Stimulated activated CD8-positive, alpha-beta memory T cell treated with anti-CD3 and anti-CD28 coated beads, Interleukin-2, amount 100 ng/mL, for 48 hours (primary cell): ENCODE measurements at regions not wholly inside any gene's neighbourhood (a gene's known extent, or its start where the extent isn't known, plus 50 kb on each side); places are given as distances from the start of the nearest gene placed in this dataset.

ENCODE experiments used
- DNase-seq, 2 donors: peaks; one replicate each; pipeline ENCODE4 v3.0.0-alpha.2; 2020; ENCODE audit warnings: low read depth in 2 of 2

DNA sequence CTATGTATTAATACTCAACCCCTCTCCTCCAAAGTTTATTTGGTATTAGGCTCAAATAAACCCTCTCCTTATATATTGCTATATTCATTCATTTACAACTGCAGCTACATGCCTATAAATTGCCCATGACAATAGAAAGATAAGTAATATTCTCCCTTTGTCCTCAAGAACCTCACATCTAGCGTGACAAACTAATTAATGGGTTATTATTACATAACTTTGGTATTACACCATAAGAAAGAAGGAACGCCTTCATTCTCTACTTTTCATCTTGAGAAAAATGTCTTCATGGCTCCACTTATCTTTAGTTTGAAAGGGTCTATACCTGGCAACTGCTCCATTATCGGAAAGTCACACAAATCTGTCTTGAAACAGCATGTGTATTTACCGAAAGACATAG lies 157.7 kb upstream of the RASGEF1B start:
- DNase-seq = no peak

DNA sequence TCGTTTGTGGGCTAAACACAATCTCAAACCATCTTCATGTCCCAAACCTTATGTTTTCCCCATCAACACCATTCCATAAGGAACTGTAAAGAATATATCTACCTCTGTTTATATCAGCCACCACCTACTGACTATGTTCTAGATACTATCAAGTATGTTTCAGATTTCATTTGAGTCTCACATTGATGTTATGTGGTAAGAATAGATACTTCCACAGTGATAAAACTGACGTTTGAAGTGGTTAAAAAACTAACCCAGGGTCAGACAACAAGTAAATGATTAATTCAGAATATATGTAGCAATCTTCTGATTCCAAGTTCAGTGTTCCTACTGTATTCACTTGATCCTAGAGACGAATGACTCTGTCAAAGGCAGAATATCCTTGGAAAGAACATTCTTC lies 156.8 kb upstream of the RASGEF1B start:
- DNase-seq = no peak

DNA sequence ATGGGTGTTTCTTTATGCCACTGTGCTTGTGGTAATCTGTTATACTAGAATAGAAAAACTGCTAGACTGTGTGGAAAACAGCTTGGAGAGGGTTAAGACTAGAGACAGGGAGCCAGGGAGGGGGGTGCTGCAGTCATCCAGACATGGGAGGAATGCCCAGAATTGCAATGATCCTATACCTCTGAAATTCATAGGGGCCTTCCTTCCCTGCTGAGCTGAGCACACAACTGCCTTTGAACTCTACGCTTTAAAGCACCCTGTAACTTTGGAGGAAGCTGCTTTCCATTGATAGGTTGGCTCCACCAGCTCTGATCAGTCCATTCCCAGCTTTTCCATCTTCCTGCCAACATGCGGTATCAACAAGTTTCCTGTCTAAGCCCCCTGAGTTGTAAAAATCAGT lies 155.9 kb upstream of the RASGEF1B start:
- no peak for DNase-seq

DNA sequence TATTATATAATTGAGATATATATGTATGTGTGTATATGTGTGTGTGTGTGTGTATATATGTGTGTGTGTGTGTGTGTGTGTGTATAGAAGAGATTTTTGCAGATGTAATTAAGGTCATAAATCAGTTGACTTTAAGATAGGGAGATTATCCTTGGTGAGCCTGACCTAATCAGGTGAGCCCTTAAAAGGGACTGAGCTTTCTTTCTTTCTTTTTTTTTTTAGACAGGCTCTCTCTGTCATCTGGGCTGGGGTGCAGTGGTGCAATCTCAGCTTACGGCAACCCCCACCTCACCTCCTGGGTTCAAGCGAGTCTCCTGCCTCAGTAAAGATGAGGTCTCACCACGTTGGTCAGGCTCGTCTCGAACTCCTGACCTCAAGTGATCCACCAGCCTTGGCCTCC lies 155.1 kb upstream of the RASGEF1B start:
- no peak for DNase-seq

DNA sequence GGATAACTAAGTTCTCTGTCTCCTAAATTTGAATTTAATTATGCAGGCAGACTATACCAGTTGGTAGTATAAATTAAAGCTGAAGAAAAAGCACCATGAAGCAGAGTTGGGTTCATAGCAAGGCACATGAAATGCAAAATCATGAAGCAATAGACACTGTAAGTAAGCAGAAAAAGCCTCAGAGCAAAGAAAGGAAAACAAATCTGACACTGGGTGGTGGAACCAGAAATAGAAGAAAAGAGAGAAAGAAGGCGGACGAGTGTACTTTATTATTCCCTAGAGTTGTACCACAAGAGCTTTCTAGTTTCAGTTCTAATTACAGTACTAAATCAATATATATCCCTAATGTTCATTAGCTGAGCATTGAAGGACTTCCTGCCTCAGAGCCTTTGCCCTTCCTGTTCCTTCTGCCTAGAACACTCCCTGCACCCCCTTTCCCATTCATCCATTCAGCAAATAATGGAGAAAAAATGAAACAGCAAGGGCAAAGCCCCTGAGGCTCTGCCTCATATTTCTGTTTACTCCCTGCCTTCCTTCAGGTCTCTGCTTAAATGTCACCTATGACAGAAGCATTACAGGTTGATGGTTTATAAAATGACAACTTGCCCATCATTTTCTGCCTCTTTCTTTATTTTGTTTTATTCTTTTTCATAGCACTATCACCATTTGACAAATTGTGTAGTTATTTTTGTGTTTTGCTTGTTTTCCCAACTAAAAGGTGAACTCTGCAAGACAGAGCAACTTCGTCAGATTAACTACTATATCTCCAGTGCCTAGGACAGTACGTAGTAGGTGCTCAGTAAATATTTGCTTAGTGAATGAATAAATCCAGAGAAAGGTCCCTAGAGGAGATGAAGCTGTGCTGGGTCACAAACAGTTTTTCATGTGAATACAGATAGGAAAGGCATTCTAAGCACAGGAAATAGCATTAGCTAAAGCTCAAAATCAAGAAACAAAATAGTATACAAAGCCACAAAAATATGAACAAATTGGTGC lies 154.0 kb upstream of the RASGEF1B start:
- DNase-seq = no peak

DNA sequence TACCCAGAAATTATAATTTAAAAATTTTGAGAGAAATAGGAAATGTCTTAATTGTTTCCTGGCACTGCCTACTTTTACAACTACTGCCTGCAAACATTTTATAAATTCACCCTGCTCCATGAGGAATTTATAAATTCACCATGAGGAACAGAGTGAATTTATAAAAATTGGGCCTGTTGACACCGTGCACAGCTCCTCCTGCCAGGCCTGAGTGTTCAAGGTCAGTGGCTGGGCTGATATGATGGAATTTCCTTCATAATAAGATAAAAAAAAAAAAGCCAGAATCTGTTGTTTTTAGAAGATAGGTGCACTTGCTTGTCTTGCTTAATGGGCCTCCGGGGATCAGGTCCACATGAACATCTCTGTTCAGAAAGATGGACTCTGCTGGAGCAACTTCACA lies 151.7 kb upstream of the RASGEF1B start:
- DNase-seq = no peak

DNA sequence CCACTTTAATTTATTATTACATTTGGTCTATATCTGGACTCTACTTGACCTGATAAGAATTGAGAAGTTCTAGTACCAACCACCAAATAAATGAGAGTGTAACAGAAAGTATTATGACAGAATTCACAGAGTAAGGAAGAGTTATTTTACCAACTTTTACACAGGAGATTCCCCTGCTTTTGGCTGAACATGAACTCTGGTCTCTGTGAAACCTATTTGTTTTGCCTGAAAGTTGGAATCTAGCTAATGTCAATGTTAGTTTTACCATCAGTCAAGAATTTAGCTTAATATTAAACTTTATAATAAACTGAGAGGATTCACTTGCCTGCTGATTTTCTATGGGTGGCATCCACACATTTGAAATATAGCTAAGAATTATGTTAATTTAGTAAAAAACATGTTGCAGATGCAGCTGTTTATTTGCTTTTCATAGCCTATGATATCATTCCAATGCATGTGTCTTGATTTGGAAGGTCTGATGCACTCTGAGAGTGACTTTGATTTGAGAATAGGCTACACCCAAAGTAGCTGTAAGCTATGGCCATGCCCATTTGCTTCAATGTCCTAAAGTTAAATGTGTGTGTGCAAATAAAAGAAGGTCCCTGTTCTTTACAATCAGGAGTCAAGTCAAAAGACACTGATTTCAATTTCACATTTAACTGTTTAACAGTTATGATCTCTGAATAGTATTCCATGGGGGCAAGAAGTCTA lies 150.9 kb upstream of the RASGEF1B start:
- no peak for DNase-seq

DNA sequence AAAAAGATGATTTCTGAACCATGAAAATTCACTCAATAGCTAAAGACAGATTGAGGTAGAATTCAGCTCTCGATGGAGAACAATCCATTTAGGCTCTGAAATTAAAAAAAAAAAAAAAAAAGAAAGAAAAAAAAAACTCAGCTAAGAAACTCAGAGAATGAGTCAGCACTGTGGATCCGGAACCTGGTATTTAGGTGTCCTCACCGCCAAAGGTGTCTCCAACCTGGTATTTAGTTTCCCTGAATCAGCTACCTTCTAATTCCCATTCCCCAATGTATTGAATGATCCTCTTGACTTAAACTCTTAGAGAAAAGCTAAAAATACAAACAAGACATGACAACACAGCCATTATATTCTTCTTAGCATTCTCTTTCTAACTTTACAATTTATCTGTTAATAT lies 150.3 kb upstream of the RASGEF1B start:
- no peak for DNase-seq

DNA sequence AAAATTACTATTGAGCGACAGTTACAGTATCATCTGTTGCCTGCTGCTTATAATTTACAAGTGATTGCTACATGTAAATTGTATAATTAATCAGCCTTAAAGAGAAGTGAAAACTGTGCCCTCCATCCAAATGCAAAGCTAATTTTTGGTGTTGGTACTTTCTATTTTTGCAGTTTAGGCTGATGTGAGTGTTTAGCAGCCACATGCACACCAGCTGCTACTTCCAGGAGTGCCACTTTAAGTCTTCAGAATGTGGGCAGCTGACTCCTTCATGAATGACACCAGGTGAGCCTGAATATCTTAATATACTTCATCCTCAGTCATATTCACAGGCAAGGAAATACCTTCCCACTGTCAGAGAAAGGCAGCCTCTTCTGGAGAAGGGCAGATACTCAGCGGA lies 149.8 kb upstream of the RASGEF1B start:
- DNase-seq = no peak

DNA sequence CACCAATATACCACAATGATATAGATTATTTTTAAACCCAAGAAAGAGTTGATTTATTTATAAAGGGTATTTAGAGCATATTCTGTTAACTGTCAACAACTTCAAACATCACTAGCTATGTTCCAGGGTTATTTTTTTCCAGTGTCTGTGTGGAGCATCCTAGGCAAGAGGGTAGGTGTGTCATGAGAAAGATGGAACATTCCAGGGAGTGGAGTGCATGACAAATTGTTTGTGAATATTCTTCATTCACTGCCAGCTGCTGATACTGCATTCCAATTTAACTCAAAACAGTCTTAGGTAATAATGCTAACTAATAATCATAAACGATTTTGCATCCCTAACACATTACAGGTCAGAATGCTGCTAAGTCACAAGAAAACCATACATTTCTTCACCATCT lies 148.7 kb upstream of the RASGEF1B start:
- no peak for DNase-seq

DNA sequence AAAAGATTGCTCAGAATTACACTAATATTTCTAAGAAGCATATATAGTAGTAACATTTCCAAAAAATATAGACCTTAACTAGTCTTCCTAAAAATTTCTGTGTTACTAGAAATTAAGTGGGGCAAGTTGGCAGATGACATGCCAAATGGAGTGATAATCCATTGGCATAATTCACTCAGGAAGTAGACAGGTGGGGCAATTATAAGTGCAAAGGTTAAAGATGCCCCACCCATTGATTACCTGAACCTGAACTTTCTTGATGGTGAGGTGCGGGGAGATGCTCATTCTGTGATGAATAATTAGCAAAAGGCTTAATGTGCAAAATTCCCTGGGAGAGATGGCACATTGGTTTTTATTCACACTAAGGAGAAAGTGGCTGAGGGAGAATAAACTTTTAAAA lies 145.8 kb upstream of the RASGEF1B start:
- DNase-seq = no peak

DNA sequence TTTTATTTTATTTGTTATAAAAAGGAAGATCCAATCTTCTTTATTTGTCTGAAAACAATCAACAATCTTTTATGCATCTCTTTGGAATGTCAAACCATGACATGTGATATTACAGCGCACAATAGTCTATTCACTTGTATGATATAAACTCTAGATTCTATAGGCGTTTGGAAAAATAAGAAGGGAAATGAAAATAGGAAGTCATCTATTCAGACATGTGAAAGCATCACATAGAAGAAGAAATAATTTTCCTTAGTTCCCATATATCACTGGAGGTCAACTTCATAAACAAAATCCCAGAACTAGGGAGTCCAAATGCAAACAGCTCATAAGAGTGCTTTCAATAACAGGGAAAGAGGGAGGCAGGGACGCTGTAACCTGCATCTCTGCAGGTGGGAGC lies 139.5 kb upstream of the RASGEF1B start:
- no peak for DNase-seq

DNA sequence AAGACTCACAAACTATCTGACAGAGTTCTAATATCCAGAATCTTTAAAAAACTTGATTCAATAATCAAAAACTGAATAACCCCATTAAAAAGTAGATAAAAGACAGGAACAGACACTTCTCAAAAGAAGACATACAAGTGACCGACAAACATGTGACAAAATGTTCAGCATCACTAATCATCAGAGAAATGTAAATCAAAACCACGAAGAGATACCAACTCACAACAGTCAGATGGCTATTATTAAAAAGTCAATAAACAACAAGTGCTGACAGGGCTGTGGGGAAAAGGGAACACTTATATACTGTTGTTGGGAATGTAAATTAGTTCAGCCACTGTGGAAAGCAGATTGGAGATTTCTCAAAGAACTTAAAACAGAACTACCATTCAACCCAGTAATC lies 138.1 kb upstream of the RASGEF1B start:
- DNase-seq = no peak

DNA sequence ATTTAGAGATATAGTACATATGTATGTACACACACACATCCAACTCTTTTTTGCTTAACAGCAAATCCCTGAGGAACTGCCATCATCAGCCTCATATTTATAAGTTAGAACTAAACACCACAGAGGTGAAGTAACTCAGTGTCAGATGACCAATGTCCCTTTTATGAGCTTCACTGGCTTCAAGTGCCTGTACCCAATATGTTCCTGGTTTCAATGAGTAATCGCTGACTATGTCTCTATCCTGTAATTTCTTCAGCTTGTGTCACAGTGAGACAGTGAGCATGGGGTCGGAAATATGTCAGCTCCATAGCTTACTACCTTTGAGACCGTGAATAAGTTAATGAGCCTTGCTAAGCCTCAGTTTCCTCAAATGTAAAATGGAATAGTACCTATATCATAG lies 136.2 kb upstream of the RASGEF1B start:
- no peak for DNase-seq

DNA sequence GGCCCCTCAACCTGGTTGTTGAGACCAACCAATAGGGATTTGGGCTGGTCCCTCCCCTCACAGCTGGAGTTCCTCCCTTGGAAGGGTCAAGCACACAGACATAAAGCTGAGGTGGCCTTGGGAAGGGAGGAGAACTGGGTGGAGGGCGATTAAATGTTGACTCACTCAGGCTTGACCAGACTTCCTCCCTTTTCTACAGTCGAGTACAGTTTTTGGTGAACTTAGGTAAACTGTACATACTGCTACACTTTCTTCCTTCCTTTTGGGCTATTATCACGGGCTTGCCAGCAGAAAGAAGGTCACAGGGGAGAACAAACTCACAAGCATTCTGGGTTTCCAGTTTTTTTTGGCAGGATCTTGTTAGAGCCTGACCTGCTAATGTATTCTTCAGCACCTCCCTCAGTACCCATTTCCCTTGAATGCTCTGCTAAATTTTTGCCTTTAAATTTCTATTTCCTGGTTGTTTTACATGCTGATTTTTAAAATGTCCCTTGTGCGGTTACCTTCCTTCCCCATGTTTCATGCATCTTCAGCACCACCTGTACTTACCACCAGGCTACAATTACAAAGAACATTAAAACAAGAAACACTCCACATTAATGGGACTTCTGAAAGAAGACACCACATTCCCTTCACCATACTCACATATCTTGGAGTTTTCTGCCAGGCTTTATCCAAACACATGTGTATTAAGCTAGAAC lies 135.2 kb upstream of the RASGEF1B start:
- DNase-seq = no peak

DNA sequence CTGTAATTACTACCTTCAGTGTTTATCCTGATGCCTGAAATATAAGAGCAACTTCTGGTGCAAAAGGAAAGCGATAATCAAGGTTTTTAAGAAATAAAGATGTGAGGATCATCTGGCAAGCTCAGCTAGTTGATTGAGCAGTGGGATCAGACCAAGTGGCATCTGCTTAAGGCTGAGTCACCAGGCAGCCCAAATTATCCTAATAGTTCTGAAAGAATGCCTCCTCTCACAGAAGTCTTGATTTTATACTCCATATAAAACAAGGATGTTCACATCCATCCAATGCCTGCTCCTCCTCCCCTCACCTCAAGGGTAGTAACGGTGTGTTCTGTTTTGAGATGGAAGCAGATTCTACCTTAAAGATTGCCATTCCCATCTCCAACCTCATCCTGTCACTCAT lies 134.5 kb upstream of the RASGEF1B start:
- no peak for DNase-seq

DNA sequence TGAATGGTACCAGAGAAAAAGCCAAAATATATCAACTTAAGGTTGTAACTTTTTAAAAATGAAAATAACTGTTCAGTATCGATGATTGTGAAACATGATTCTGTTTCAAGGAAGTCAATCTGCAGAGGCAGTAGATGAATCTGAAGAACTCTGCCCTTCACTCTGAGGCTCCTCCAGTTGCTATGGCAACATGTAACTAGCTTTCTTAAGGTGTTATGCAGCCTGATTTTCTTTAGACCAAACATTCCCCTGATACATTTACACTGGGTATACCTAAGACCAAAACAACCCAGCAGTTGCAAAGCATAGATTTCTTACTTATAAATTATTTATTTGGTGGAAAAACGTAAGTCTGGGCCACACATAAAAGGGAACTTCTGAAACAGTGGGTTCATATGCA lies 133.6 kb upstream of the RASGEF1B start:
- DNase-seq = no peak

DNA sequence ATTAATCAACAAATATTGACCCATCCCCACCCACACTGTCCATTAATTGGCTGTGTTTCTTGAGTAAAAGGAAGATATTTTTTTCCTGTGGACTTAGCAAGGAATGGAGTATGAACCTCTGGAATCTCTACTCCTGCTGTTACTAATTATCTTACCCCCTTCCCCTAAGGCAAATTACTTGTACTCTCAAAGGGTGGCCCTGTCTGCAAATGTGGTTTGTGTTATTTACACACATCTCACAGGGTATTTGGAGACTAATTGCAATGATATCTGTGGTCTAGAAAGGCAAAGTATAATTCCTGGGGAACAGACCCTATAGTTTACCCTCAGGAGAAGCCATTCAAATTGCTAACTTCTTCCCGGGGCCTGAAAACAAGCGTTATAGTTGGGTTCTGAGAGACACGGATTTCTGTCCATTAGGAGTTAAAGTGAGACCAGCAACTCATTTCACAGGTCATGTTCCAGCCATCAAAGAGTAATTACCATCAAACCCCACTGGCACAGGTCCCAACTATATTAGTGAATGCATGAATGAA lies 133.0 kb upstream of the RASGEF1B start:
- DNase-seq = no peak

DNA sequence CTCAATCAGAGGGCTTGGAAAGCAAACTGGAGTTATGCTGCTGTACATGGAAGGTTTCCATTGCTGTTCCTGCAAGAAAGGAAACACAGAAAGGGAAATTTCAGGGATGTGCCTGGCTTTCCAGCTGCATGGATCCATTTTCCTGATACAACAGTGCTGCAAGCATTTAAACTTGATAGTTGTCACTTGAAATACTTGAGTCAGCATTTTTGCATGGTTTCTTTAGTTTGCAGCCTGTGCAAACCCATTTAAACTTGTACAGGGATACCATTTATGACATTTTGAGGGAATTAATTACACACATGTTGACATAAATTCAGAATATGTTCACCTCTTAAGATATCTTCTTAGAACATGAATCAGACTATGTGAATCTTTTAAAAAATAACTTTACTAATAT lies 131.1 kb upstream of the RASGEF1B start:
- no peak for DNase-seq

DNA sequence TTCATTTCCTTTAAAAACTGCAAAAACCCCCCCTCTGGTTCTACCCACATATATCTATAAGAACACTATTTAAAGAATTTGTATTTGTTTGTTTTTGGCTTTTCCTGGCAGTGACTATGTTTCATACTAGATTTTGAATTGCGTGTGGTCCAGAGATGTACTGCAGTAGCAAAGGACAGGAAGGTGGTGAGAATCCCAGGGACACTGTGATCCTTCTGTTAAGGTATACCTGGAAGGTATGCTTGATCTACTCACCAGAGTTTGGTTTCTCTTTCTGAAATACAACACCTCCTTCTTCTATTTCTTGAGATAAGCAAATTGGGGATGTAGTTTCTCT lies 129.6 kb upstream of the RASGEF1B start:
- DNase-seq = no peak

DNA sequence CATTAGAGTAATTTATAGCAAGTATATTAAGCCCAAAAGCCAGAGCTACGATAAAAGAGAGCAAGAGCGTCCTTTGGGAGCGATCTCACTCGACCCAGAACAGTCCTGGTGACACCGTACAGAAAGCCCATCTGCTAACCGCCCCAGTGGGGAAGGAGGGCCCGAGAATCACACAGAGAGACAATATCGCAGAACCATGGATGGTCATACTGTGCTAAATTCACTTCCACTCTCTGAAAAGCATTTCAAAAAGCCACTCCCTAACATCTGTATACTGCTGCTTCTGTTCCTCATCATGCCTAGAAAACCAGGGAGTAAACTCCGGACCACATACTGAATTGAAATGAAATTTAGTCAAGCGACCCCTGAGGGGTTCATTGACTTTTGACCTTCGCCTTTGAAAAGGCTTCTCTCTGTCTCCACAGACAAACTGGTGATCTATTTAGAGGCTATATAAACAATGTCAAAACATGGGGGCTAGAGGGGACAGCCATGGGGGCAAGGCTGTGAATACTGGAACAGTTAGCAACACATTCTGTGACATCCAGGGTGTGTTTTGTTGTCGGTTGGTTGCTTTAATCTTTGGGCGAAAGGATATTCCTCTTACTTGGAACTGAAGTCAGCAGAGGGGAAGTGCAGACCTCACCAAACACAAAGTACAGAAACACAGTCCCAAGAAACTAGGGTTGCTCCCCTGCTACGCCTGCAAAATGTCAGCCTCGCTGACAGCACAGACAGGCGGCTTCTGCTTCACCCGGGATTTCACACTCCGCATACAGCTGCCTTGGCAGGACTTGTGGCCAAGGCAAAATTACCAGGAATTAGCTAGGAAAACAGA lies 129.0 kb upstream of the RASGEF1B start:
- DNase-seq = no peak
